ENCODE measurements at regions not wholly inside any gene's neighbourhood (a gene's known extent, or its start where the extent isn't known, plus 50 kb on each side); places are given as distances from the start of the nearest gene placed in this dataset.

DNA sequence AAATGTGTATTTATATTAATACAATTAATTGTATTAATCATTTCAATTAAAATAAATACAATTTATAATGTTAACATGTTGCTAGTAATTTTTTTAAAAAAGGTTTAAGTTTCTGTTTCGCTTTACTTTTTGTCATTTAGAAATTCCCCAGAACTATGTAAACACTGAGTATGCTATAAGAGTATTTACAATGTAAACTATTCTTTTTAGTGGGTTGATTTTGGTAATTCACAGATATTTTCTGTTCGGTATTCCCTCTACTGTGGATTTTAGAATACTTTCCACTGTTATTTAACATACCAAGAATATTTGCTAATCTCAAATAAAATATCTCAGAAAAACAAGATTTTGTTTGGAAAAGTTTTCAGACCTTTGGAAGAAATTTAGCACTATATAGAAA lies 1564.4 kb downstream of the EFNA5 start:
- Mint-ChIP-seq H3K4me3 (no peak overlapping the region), H3K4me1 (no peaks in the 10 kb centered on the region), H3K36me3 (ENCODE audit: low read depth) (no peaks in the 10 kb centered on the region), H3K9me3 (peaks cover 2% of the 10 kb centered on the region), H3K27me3 (no peaks in the 10 kb centered on the region), H3K27ac (no peak overlapping the region)
- POLR2A ChIA-PET: no interaction called here
- CTCF ChIA-PET: no interaction called here
- intact Hi-C loops (cut with micrococcal nuclease): no loop called here
- TF ChIP-seq, protein P1, sequence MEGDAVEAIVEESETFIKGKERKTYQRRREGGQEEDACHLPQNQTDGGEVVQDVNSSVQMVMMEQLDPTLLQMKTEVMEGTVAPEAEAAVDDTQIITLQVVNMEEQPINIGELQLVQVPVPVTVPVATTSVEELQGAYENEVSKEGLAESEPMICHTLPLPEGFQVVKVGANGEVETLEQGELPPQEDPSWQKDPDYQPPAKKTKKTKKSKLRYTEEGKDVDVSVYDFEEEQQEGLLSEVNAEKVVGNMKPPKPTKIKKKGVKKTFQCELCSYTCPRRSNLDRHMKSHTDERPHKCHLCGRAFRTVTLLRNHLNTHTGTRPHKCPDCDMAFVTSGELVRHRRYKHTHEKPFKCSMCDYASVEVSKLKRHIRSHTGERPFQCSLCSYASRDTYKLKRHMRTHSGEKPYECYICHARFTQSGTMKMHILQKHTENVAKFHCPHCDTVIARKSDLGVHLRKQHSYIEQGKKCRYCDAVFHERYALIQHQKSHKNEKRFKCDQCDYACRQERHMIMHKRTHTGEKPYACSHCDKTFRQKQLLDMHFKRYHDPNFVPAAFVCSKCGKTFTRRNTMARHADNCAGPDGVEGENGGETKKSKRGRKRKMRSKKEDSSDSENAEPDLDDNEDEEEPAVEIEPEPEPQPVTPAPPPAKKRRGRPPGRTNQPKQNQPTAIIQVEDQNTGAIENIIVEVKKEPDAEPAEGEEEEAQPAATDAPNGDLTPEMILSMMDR (IDR thresholded peaks at IDR 0.05): no peak
- no peak for DNase-seq
- ATAC-seq (ENCODE audit: low read depth): no peak

DNA sequence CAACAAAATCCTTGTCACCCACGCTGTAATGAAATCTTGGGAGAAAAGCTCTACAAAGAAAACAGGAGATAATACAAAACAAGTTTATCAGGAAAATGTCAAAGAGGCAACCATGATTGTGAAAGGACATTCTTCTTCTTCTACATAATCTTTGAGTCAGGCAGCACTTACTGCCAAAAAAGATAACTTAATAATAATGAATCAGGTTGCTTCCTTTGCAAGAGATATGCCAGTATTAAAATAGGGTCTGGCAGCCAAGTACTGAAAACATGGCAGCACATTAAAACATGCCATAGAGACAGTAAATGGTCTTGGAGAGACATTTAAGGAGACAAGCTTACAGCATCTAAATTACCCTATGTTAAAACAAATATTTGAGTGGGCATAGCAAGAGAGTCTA lies 1573.4 kb downstream of the EFNA5 start:
- Mint-ChIP-seq H3K9me3 (no peaks in the 10 kb centered on the region), H3K27me3 (no peaks in the 10 kb centered on the region), H3K4me3 (no peak overlapping the region), H3K4me1 (no peaks in the 10 kb centered on the region), H3K36me3 (ENCODE audit: low read depth) (no peaks in the 10 kb centered on the region), H3K27ac (no peak overlapping the region)
- ATAC-seq (ENCODE audit: low read depth) (no peak), DNase-seq (no peak)
- POLR2A ChIA-PET: no interaction called here
- TF ChIP-seq, protein P1 (IDR thresholded peaks at IDR 0.05): no peak
- intact Hi-C loops (cut with micrococcal nuclease): no loop called here
- CTCF ChIA-PET: no interaction called here

DNA sequence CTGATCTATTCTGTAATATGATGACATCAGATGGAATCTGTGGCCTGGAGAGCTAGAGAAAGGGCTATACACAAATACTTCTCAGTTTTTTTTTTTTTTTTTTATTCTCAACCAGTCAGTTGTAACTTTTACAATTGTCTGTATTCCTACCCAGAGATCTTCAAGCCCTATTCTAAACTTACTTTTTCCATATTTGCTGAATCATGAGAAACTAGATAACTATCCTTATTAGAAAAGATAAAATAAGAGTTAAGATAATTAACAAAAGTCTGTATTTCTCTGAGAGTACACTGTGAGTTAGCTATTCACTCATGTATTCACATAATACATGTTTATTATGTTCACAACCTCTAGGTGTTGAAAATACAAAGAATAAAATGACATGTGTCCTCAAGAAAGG lies 1575.9 kb downstream of the EFNA5 start:
- no peak overlapping the region for H3K27ac Mint-ChIP-seq
- H3K27me3 Mint-ChIP-seq: no peaks in the 10 kb centered on the region
- no peaks in the 10 kb centered on the region for H3K9me3 Mint-ChIP-seq
- ATAC-seq (ENCODE audit: low read depth) (no peak), DNase-seq (no peak)
- TF ChIP-seq, protein P1 (IDR thresholded peaks at IDR 0.05): no peak
- no peaks in the 10 kb centered on the region for H3K36me3 Mint-ChIP-seq (ENCODE audit: low read depth)
- ChIA-PET CTCF (no interaction called here), POLR2A (no interaction called here)
- H3K4me3 Mint-ChIP-seq: no peak overlapping the region
- intact Hi-C loops (cut with micrococcal nuclease): no loop called here
- H3K4me1 Mint-ChIP-seq: no peaks in the 10 kb centered on the region

DNA sequence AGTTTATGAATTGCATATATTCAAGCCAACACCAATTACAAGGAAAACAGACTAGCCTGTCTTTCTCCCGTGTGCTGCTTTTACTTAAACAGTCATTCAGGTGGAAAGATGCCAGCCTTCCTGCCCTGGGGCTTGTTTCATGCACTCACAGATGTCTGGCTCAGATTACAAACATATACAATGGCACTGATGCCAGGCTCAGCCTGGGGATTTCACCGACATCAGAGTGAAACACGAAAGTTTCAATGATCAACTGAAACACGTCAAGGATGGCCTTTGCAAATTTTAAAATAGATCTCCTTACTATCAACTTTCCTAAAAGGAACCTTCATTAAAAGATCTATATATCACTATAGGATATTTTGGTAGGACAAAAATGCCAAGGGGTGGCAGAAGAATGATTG lies 1576.5 kb downstream of the EFNA5 start:
- Mint-ChIP-seq H3K4me1 (no peaks in the 10 kb centered on the region), H3K27ac (no peak overlapping the region), H3K27me3 (no peaks in the 10 kb centered on the region), H3K4me3 (no peak overlapping the region), H3K36me3 (ENCODE audit: low read depth) (no peaks in the 10 kb centered on the region), H3K9me3 (no peaks in the 10 kb centered on the region)
- no peak for ATAC-seq (ENCODE audit: low read depth)
- POLR2A ChIA-PET: no interaction called here
- intact Hi-C loops (cut with micrococcal nuclease): no loop called here
- no peak for DNase-seq
- CTCF ChIA-PET: no interaction called here
- TF ChIP-seq, protein P1 (IDR thresholded peaks at IDR 0.05): no peak

DNA sequence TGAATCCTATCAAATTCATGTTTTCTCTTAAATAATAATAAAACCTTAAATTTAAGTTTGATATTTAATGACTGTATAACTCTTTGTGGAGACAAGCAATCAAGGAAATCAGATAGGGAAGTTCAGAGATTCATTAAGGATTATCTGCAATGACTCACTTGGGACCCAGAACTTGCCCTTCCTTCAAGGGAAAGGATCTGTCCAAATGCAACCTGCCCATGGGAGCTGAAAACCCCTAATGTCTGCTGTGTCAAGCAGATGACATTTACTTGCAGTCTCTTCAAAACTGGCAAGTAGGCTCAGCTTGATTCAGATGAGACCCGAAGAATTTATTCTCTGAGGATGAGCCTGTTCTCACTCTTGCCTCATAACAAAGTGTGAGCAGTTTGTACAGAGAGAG lies 1577.6 kb downstream of the EFNA5 start:
- no peak for ATAC-seq (ENCODE audit: low read depth)
- Mint-ChIP-seq H3K27me3 (no peaks in the 10 kb centered on the region), H3K27ac (no peak overlapping the region), H3K36me3 (ENCODE audit: low read depth) (no peaks in the 10 kb centered on the region), H3K9me3 (no peaks in the 10 kb centered on the region), H3K4me3 (no peak overlapping the region), H3K4me1 (no peaks in the 10 kb centered on the region)
- DNase-seq: no peak
- POLR2A ChIA-PET: no interaction called here
- intact Hi-C loops (cut with micrococcal nuclease): no loop called here
- TF ChIP-seq, protein P1 (IDR thresholded peaks at IDR 0.05): no peak
- CTCF ChIA-PET: no interaction called here

Measured in activated B cell treated with CpG ODN at 0.5 μM for 24 hours (primary cell).